Mucosa of stomach (tissue), 1 donor: ENCODE measurements at regions not wholly inside any gene's neighbourhood (a gene's known extent, or its start where the extent isn't known, plus 50 kb on each side); places are given as distances from the start of the nearest gene placed in this dataset.

Source experiments
- H3K27me3 ChIP-seq: one replicate; pipeline ENCODE4 v1.7.0; 2013; ENCODE audit warnings: mild to moderate bottlenecking, low read length; ENCODE audit not compliant: control insufficient read depth, insufficient read depth
- H3K36me3 ChIP-seq: one replicate; pipeline ENCODE4 v1.7.0; 2013; ENCODE audit warnings: low read length; ENCODE audit not compliant: control insufficient read depth, insufficient read depth
- H3K4me1 ChIP-seq: one replicate; pipeline ENCODE4 v1.7.0; 2013; ENCODE audit warnings: mild to moderate bottlenecking, low read length; ENCODE audit not compliant: control insufficient read depth, insufficient read depth
- H3K4me3 ChIP-seq: one replicate; pipeline ENCODE4 v1.7.0; 2013; ENCODE audit warnings: low read length
- H3K9ac ChIP-seq: one replicate; pipeline ENCODE4 v1.7.0; 2013; ENCODE audit warnings: mild to moderate bottlenecking, low read length, moderate library complexity
- H3K9me3 ChIP-seq: one replicate; pipeline ENCODE4 v1.7.0; 2013; ENCODE audit warnings: mild to moderate bottlenecking, low read length, moderate library complexity; ENCODE audit not compliant: control insufficient read depth
- donor health status: Pancreatic carcinoma.

DNA sequence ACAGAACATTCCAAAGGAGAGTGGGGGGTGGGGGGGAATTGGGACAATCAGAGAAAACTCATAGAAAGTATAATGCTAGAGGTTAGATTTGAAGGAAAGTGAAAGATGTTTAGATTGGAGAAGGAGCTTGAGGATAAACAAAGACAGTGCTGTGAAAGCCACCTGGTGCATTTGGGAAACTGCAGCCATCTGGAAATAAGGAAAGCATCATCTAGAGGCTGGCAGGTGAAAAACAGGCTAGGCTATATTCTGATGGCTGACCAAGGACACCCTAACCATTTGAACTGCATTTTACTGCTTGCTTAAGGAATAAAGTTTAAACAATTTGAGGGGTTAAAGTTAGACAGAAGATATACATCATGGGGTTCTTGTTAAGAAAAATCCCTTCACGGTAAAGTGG lies 296.4 kb downstream of the CETN3 start:
- no peaks in the 10 kb centered on the region for H3K9me3 ChIP-seq
- H3K27me3 ChIP-seq = no peaks in the 10 kb centered on the region
- H3K4me3 ChIP-seq = no peak overlapping the region
- H3K9ac ChIP-seq = no peak overlapping the region
- H3K36me3 ChIP-seq = no peaks in the 10 kb centered on the region
- no peaks in the 10 kb centered on the region for H3K4me1 ChIP-seq

DNA sequence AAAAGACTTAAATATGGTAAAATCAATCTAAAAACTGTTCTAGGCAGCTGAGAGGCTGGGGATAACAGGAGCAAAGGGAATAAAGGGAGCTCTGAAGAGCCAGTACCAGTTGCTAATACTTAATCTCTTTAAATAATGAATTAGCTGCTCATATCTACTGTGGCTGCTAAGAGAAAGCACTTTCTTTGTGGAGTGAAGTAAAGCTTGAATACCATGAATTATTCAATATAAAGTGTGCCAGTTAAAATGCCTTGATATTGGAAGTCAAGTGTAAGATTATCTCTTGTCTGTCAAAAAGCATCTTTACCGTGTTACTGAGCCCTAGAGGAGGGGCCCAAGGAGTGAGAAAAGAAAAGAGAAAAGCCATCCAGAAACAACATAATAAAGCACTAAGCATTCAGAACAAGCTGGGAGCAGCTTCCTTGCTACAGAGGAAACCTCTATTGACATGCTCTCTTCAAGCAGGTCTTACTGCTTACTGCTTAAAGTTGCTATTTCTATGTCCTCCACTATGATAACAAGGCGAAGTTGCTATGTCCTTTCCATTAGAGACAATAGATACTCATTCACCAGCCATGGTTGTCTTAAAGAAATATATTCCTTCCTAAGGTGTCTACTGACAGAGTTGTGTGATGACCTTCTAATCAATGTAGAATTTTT lies 297.4 kb downstream of the CETN3 start:
- H3K4me3 ChIP-seq = no peak overlapping the region
- H3K9me3 ChIP-seq = no peaks in the 10 kb centered on the region
- no peaks in the 10 kb centered on the region for H3K4me1 ChIP-seq
- H3K9ac ChIP-seq = no peak overlapping the region
- H3K27me3 ChIP-seq = no peaks in the 10 kb centered on the region
- H3K36me3 ChIP-seq = no peaks in the 10 kb centered on the region

DNA sequence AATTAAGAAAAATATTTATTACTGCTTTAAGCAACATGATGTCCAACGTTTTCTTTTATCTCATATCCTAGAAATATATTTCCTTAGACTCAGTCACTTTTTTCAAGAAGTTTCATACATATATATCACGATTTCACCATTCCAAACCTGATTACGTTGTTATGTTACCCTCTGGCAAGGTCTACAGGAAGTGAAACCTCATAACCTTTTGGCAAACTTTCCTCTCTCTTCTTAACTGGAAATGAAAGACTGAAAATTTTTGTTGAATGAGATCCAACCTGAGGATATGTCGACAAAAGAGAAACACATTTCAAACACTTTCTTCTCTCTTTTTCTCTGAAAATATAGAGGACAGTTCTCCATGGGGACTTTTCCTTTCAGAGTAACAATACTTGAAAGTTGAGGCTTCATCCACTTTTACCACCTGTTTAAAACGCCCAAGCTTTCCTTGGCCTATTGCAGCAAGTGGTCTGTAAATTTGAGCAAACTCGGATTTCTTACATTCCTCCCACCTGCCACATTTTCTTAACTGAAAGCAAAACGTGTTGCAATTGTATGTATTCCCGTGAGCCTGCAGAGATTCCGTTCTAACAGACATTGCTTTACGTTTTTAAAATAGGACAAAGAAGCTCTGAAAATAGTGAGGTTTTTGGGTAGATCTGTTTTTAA lies 298.1 kb downstream of the CETN3 start:
- Histone ChIP-seq H3K9ac (no peak overlapping the region), H3K4me3 (no peak overlapping the region)

DNA sequence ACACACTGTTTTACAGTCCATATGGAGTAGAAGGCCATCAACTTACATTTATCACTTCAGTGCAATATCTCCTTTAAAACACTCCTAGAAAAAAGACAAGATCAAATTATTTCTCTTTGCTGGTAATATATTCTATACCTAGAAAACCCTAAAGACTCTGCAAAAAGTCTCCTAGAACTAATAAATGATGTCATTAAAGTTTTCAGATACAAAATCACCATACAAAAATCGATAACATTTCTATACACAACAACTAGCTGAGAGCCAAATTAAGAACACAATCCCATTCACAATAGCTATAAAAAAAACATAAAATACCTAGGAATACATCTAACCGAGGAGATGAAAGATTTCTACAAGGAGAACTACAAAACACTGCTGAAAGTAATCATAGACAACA lies 300.3 kb downstream of the CETN3 start:
- Histone ChIP-seq H3K36me3 (no peaks in the 10 kb centered on the region), H3K9ac (no peak overlapping the region), H3K4me3 (no peak overlapping the region), H3K4me1 (no peaks in the 10 kb centered on the region), H3K27me3 (no peaks in the 10 kb centered on the region), H3K9me3 (no peaks in the 10 kb centered on the region)

More for the DNA sequence above, 298.1 kb downstream of the CETN3 start:
- H3K36me3 ChIP-seq = no peaks in the 10 kb centered on the region
- H3K4me1 ChIP-seq = no peaks in the 10 kb centered on the region
- no peaks in the 10 kb centered on the region for H3K27me3 ChIP-seq
- H3K9me3 ChIP-seq = no peaks in the 10 kb centered on the region

DNA sequence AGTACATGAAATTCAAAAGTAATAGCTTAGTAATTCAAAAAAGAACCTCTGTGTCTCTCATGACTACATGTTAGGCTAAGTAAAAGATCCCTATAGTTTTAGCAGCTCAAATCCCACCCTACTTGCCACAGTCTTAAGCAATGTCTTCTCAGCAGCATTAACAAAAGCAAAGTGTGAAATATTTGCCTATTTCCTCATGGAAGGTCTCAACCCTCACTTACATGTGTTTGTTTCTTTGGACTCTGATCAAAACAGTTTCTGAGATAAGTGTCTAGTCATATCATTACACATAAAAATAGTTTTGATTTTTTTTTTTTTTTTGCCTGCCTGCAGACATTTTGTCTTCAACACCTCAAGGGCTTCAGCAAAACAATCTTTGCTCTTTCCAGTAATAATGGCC lies 310.5 kb downstream of the CETN3 start:
- Histone ChIP-seq H3K9ac (no peak overlapping the region), H3K27me3 (no peaks in the 10 kb centered on the region), H3K9me3 (no peaks in the 10 kb centered on the region), H3K4me1 (peaks cover 9% of the 10 kb centered on the region), H3K4me3 (no peak overlapping the region), H3K36me3 (no peaks in the 10 kb centered on the region)

DNA sequence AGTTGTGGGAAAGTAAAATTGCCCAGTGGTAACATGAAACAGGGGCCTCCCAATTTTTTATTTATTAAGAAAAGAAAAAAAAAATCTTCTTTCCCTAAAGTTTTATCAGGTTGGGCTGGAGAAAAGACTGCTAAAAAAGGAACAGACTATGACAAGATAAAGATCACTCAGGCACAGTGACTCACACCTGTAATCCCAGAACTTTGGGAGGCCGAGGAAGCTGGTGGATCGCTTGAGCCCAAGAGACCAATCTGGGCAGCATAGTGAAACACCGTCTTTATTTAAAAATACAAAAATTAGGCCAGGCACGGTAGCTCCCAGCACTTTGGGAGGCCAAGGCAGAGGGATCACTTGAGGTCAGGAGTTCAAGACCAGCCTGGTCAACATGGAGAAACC lies 312.5 kb downstream of the CETN3 start:
- no peaks in the 10 kb centered on the region for H3K36me3 ChIP-seq
- H3K4me1 ChIP-seq = peaks cover 9% of the 10 kb centered on the region
- H3K9ac ChIP-seq = no peak overlapping the region
- H3K9me3 ChIP-seq = no peaks in the 10 kb centered on the region
- H3K4me3 ChIP-seq = no peak overlapping the region
- H3K27me3 ChIP-seq = no peaks in the 10 kb centered on the region

DNA sequence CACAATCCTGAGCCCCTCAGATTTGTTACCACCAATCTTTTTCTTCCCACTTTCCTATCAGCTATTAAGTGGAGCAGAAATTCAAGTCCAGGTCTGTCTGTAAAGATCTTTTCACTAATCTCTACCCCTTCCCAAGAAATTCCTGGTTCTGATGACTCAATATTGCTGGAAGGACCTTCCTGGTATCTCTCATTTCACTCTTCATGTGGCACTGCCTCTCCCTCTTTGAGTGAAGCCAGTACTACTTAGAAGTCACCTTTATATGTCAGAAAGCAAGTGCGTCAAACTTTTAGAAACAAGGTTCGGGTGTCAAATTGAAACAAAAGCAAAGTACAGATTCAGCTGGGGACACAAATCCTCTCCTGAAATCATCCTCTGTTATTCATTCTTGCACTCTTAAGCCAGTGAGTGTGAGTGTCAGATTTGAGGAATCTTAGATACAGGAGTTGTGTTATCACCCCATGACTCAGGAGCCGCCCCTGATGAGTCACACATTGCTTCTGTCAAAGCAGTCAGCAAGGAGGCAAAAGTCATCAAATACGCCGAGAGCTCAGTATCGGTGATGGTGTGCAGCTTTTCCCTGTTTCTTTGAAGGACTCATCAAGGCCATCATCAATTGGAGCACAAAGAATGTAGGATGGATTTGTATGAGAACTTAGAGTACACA lies 313.0 kb downstream of the CETN3 start:
- H3K9me3 ChIP-seq = no peaks in the 10 kb centered on the region
- no peak overlapping the region for H3K4me3 ChIP-seq
- no peaks in the 10 kb centered on the region for H3K27me3 ChIP-seq
- H3K9ac ChIP-seq = no peak overlapping the region
- no peaks in the 10 kb centered on the region for H3K36me3 ChIP-seq
- H3K4me1 ChIP-seq = peaks cover 9% of the 10 kb centered on the region

DNA sequence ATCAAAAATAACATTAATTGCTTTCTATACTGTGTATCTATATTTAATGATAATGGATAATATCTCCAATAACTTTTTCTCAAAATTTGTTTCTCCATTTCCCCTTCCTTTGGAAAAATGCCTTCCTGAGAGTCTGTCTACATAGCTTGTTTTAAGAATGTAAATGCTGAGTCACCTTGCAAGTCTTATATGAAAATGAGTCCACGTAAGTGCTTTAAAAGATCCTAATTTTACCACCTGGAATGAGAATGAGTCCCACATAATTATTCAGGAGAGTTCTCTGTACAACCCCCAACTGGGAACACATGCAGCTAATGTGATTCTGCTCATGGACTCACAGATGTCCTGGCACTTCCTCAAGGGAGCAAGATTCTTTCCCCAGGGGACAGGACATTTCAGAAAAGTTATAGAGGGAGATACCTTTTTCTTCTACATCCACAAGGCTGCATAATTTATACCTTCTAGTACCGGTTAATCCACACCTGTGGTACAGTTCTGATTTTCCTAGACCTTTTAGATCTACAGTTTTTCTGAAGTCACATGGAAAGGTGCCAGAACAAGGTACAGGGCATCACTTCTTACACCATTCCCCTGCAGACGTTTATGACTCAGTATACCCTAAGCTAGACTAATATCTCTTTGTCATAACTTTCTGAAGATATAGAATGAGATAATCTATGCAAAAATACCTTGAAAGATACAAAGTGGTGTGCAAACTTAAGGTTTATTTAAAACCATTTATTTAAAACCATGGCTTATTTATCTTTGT lies 314.1 kb downstream of the CETN3 start:
- H3K4me1 ChIP-seq = peaks cover 9% of the 10 kb centered on the region
- H3K27me3 ChIP-seq = no peaks in the 10 kb centered on the region

DNA sequence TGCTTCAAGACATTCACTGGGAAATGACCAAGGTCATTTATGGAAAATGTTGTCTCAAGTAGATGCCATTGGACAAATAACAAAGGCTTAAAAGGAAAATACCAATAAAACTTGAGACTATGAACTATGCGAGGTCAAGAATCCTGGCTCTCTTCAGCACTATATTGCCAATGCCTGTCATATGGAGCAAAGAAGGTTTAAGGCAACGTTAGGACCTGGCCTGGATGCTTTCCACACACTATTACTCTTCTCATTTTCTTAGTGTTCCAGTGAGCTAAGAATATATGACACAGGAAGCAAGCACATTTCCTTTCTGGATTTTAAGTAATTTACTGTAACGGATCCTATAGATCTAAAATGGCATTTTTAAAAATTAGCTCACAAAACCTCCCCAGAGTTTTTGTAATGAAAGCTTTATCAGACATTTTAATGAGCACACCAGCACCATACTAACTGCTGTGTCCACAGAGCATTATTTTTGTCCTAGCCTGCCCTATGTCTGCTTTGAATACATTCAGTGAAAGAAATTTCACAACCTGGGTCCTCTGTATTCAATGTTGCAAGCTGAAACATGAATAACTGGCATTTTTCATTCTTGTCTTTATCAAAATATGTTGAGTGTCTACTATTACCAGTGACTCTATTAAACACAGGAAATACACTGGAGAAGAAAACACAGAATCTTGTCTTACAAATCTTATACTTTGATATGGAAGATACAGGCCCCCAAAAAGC lies 315.6 kb downstream of the CETN3 start:
- Histone ChIP-seq H3K4me3 (no peak overlapping the region), H3K9ac (no peak overlapping the region), H3K4me1 (peaks cover 9% of the 10 kb centered on the region), H3K27me3 (no peaks in the 10 kb centered on the region), H3K9me3 (no peaks in the 10 kb centered on the region), H3K36me3 (no peaks in the 10 kb centered on the region)

More for the DNA sequence above, 314.1 kb downstream of the CETN3 start:
- Histone ChIP-seq H3K4me3 (no peak overlapping the region), H3K9ac (no peak overlapping the region), H3K36me3 (no peaks in the 10 kb centered on the region), H3K9me3 (no peaks in the 10 kb centered on the region)

DNA sequence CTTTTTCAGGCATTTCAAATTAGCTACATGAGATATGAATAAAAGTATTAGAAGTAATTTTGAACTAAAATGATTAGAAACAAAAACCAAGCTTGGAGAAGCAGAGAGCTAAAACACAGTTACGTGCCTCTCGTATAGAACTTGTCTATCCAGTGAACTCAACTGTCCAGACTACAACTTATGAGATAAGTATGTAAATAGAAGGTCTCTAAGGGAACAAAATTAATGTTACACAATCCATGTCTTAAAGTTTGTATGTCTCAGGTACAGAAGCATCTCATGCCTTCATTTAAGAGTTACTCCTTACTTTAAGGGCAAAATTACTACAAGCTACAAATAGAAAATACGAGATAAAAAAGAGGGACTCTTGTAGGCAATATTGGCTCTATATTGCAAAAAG lies 316.8 kb downstream of the CETN3 start:
- H3K9me3 ChIP-seq = no peaks in the 10 kb centered on the region

DNA sequence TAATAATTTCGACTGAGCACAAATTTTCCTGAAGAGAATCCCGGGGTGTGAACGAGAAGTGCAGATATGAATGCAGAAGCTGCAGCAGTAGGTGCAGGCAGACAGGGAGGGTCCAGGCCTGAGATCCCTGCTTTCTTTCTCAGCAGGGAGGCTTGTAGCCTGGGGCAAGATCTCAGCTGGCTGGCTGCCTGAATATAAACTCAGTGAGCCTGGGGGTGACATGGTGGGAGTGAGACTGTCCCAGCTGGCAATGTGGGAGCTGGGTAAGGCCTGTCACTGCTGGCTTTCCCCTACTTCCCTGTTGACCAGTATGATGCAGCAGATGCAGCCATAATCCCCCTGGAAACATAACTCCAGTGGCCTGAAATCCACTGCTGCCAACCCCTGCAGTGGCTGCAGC lies 325.2 kb downstream of the CETN3 start:
- H3K27me3 ChIP-seq = no peaks in the 10 kb centered on the region
- H3K9ac ChIP-seq = no peak overlapping the region
- H3K36me3 ChIP-seq = no peaks in the 10 kb centered on the region
- no peaks in the 10 kb centered on the region for H3K4me1 ChIP-seq
- H3K9me3 ChIP-seq = no peaks in the 10 kb centered on the region
- no peak overlapping the region for H3K4me3 ChIP-seq

More for the DNA sequence above, 316.8 kb downstream of the CETN3 start:
- Histone ChIP-seq H3K9ac (no peak overlapping the region), H3K4me3 (no peak overlapping the region), H3K27me3 (no peaks in the 10 kb centered on the region), H3K36me3 (no peaks in the 10 kb centered on the region), H3K4me1 (peaks cover 9% of the 10 kb centered on the region)
